Putamen (tissue), 1 donor: ENCODE measurements at regions not wholly inside any gene's neighbourhood (a gene's known extent, or its start where the extent isn't known, plus 50 kb on each side); places are given as distances from the start of the nearest gene placed in this dataset.
A peak's percentile ranks its signal among the peaks of the same experiment; 100 is the strongest.
"Not testable (repeated sequence)": the region's sequence is repeated elsewhere in the genome, so short reads cannot be mapped to it uniquely, and the experiment has no call there.

Experiments
- DNase-seq: peaks from one replicate; pipeline ENCODE4 v3.0.0-alpha.2; 2016; ENCODE audit warnings: low spot score

GRCh38 chr12:13440844-13441243 lies 244.3 kb downstream of the EMP1 start:
- no peak for DNase-seq

DNA sequence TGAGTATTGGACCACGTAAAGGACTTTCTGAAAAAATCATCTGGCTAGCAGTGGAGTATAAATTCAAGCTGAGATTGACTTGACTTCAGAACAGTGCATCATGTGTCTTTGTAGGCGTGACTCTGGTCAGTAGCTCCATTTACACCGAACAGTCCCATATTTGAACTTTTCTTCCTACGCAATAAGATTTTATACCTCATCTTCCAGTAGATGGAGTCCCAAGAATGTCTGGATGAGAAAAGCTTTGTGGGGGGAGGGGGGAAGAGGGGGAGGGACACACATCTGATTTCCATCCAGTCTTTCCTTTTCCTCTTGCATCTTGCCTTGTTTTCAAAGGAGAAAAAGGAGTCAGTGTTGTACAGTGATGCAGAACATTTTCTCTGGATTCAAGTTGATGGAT lies 241.0 kb downstream of the EMP1 start:
- no peak for DNase-seq

DNA sequence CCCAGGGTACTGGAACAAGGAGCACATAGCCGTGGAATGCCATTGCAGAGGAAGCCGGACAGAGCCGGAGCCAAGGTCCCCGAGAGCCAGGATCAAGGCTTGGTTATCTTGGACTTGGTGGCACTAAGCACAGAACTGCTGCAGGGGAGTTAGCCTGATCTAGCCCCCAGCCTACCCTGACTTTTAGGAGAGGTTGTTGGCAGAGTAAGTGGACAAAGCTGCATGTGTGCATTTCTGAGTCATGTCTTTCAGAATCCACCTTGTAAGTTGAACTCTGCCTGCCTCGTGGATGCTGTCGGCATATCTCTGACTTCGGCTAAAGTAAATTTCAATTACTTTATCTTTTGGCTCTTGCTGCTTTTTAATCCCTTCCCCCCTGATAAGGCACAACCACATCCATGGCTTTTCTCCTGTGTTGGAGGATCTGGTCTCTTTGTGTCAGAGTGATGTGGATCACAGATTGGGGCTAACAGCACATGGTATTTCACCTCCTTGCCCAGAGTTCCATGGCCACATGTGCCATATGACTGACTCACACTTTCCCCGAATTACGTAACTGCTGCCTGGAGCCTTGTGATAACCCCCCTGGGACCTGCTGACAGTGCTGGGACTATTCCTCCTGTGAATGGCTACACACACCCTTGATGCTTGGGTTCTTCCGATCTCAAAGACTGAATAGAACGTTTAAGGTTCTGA lies 240.3 kb downstream of the EMP1 start:
- DNase-seq, result no peak

- no peak for DNase-seq
These were observed 239.7 kb downstream of the EMP1 start for GRCh38 chr12:13436182-13436581.

GRCh38 chr12:13435235-13435933 lies 238.9 kb downstream of the EMP1 start:
- DNase-seq, result no peak

DNA sequence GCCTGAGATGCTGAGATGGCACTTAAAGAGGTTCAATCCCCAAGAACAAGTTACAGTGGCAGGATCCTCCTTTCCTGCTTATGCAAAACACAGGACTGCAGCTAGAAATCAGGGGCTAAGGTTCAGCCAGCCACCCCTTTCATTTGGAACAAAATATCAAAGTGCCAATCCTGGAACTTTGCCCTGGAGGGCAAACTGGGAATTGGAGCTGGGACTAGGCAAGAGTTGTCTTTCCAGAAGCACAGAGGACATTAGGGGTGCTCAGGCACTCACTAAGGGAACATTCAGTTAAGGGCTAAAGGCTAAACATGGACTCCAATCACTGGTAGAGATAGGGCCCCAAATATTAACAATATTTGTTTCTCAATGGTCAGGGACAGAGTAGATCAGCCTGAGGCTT lies 237.2 kb downstream of the EMP1 start:
- DNase-seq, result no peak

DNA sequence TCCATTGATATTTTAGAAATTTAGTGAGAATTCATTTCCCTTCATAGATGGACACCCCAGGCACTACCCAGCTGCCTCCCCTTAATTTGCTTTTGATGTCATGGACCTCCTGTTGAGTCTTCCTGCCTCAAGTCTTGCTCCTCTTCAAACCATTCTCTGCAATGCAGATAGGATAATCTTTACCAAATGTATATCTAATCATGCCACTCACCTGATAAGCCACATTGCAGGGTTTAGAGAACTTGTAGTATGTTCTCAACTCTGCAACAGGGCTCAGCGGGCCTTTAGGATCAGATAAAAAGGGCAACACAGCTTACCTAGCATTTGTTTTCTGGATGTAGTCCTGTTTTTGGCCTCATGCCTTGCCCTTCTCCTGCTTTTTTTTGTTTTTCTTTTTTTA lies 234.5 kb downstream of the EMP1 start:
- DNase-seq, result no peak

DNA sequence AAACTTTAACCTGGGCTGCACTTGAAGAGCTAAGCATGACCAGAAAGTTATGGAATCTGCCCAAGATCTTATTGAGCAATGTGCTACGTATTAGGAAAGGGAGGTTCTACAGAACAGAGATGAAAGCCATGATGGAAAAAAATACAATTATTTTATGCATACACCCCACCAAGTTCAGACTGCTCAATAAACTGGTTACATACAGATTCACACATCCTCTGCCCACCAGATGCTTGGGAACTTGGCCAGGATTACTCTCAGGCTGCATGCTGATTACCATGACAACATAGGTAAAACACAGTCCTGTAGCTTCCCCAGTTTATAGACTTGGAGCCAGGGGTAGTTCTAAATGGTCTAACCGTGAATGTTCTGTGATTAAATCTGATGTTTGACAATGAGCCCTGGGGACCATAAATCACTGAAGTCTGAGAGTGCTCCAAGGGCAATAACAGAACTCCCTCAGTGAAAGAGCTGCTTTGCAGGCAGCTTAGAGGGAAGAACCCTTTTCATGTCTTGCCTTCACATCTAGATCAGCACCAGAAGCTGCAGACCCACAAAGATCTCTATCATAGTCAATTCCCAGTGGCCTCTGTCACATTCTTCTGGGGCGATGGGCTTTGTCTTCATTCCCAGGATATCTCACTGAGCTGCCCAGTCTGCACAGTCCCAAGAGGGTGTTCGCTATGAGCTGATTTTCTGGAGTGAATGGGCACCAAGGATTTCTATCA lies 232.2 kb downstream of the EMP1 start:
- no peak for DNase-seq

GRCh38 chr12:13425766-13426165 lies 229.2 kb downstream of the EMP1 start:
- no peak for DNase-seq

DNA sequence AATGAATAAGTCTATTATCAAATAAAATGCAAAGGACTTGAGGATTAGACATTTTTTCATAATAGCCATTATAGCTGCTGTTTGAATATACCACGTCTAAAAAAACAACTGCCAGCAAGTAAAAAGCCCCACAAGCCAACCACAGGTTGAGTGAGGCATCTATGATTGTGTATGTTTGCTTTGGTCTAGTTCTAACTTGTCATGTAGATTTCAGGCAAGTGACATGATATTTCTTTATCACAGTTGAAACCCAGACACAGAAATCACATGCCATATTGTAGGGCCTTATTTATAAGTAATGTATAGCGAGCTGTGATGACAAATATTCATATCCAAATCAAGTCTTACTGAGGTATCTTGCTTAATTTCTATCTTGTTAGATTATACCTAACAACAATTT lies 225.8 kb downstream of the EMP1 start:
- DNase-seq, result no peak

DNA sequence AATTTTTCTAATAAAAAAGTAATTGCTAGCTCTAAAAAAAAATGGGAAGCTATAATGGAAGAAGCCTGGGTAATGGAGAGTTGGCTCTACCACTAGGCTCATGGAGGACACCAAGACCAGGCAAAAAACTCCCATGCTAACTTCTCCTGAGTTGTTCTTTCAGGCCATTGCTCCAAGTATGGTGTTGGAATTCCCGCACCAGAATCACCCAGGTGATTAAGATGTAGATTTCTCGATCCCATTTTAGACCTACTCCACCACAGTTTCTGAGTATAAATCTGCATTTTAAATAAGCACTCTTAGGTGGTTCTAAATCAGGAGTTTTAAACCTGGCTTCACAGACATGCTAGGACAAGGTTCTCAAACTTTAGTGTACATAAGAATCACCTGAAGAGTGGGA lies 221.0 kb downstream of the EMP1 start:
- DNase-seq, result no peak

- no peak for DNase-seq
These were observed 214.8 kb downstream of the EMP1 start for GRCh38 chr12:13411287-13411686.

- no peak for DNase-seq
These were observed 209.6 kb downstream of the EMP1 start for GRCh38 chr12:13405961-13406703.

DNA sequence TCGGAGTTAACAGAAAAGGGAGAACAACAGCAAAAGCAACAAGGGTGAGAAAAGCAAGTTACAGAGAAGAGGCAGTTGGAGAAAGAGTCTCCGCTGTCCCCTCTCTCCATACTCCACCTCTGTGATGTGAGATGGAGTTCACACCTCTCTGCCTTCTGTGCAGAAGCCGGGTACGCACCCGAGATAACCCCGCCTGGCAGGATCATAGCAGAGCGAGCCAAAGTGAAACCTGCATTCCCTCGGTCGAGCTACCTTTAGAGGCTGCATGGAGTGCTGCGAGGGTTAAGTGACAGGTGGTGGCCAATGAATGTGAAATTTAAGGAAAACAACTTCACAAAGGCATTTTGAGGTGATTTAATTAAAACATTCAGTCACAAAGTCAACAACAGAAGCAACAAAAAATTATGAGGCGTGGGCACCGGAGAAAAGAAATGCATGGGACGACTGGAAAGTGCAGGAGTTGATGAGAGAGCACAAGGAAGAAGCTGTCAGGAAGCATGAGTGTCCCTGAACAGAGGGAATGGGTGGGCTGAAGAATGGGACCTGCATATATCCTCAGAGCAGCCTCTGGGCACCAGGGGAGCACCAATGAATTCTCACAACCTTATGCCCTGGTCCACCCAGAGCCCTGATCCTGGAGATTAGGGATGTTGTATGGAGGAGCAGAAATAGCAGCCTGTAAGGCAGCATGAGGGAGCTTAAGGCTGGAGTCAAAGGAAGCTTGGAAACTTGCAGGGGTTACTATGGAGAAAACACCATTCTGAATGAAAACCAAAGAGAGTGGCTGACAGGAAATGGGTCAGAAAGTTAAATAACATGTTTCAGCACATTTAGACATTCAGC lies 208.3 kb downstream of the EMP1 start:
- no peak for DNase-seq

DNA sequence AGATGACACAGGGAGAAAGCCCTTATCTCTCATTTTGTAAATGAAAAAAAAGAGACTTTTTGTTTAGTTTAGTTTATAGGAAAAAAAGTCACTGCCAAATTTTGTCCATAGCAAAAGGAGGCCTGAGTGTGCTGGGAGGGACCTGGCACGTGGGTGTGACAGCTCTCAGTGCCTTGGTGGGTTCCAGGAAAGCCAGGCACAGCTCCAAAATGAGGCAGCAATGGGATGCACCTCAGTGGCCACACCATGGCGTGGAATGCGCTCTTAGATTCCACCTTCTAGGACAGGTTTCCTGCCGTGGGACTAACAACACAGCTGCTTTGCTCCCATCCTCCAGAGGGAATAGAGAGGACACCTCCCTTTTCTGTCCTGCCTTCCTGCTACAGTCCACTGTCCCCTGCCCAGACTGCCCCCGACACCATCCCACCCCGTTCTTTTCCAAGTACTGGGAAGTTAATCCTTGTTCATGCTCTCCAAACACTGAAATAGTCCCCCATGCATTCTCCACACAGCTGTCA lies 207.6 kb downstream of the EMP1 start:
- no peak for DNase-seq

GRCh38 chr12:13391375-13391774 lies 194.8 kb downstream of the EMP1 start:
- not testable (repeated sequence) for DNase-seq

DNA sequence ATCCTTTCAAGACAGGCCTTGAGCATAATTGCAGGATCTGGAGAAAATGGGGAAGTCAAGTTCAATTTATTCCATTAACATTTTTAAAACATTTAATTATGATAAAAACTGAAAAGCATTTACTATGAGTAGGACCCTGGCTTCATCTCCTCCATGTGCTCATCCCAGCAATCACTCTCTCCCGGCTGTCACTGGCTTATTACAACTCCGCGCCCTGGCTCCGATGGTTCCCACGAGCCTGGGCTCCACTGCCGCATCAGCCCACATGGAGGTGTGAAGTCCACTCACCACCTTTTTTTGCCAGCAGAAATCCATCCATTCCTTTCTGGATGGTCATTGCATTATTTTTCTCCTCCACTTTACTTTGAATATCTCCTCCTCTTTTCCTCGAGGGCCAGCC lies 194.4 kb downstream of the EMP1 start:
- DNase-seq, result no peak

GRCh38 chr12:13390381-13390861 lies 193.9 kb downstream of the EMP1 start:
- peak; percentile 85 for DNase-seq

DNA sequence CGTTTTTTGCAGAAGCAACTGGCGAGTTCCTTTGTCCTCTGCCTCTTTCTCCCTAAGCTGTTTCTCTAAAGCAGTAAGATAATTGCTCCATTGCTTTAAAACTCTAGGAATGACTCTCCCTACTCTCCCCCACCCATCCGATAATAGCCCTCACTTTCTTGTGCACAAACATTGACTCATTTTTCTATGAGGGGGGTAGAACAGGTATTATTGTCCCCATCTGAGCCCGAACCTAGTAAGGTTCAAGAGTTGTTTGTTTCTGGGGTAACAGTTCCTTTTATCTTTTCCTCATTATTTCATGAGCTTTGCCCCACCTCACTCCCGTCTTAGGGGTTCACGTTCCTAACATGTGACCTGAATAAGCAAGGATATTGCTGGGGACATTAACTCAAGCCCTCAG lies 190.6 kb downstream of the EMP1 start:
- no peak for DNase-seq

DNA sequence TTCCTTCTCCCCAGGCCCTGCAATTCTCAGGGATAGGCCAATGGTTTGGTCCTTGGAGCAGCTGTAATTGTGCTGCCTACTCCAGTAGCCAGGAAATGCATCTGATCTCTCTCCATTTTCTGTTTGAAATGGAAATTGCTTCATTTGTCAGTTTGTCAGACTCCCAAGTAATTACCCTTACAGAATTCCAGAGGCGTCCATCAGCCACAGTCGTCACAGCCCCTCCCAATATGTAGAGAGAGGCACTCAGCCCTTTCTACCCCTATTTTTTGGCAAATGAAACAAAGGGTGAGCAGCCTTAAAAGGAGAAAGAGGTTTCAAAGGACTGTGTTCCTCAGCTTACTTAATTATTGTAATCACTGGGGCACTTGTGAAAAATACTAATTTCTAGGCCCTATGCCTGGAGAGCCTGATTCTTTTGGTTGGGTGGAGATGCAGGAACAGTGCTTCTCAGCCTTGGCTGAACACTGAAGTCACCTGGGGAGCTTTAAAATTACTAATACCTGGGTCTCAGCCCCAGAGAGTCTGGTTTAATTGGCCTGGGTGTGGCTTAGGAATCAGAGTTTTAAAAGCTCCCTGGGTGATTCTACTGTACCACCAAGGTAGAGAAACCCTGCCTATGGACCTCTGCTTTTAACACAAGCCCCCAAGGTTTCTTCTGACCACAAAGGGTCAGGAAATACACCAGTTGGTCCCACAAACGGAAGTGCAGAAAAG lies 190.0 kb downstream of the EMP1 start:
- DNase-seq, result peak; percentile 31

DNA sequence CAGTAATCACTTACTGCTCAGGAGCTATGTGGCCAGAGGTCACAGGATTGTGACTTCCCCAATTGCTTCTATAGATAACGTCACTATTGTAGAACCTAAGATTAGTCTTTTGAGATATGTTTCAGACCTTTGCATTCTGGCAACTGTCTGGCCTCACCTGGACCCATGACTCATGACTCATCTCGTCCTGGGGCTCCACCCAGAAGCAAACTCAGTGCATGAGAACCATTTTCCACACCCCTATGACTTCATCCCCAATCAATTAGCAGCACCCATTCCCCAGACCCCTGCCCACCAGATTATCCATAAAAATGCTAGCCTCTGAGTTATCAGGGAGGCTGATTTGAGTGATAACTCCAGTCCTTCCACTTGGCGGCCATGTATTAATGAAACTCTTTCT lies 186.9 kb downstream of the EMP1 start:
- no peak for DNase-seq
